Activated CD8-positive, alpha-beta T cell treated with anti-CD3 and anti-CD28 coated beads for 36 hours (primary cell): ENCODE measurements at regions not wholly inside any gene's neighbourhood (a gene's known extent, or its start where the extent isn't known, plus 50 kb on each side); places are given as distances from the start of the nearest gene placed in this dataset.

Experiments used
- ATAC-seq: fragments of 200-7000 bp; cut with Tn5 transposase; one replicate; pipeline ENCODE4 v1.10.0; 2021; ENCODE audit warnings: mild to moderate bottlenecking, moderate library complexity
- CTCF ChIA-PET: fragments of 350-600 bp; sonication (Branson Sonifier 250); formaldehyde crosslinking; loops from one replicate; lab custom pipeline; 2021; ENCODE audit warnings: antibody characterized with exemption; lab: Charles Lee
- POLR2A ChIA-PET: fragments of 350-600 bp; sonication (Branson Sonifier 250); formaldehyde crosslinking; loops from one replicate; lab custom pipeline; 2021; ENCODE audit warnings: antibody characterized with exemption; lab: Charles Lee
- DNase-seq: peaks from one replicate; pipeline ENCODE4 v3.0.0-alpha.2; 2020
- H3K27ac Mint-ChIP-seq: one replicate; pipeline ENCODE4 v1.8.0; 2021; ENCODE audit warnings: mild to moderate bottlenecking, mixed read lengths
- H3K27me3 Mint-ChIP-seq: one replicate; pipeline ENCODE4 v1.8.0; 2021; ENCODE audit warnings: mixed read lengths
- H3K36me3 Mint-ChIP-seq: one replicate; pipeline ENCODE4 v1.8.0; 2021; ENCODE audit warnings: low read depth, mixed read lengths
- H3K4me1 Mint-ChIP-seq: one replicate; pipeline ENCODE4 v1.8.0; 2021; ENCODE audit warnings: low read depth, mixed read lengths
- H3K4me3 Mint-ChIP-seq: one replicate; pipeline ENCODE4 v1.8.0; 2021; ENCODE audit warnings: mild to moderate bottlenecking, moderate library complexity, mixed read lengths
- H3K9me3 Mint-ChIP-seq: one replicate; pipeline ENCODE4 v1.8.0; 2021; ENCODE audit warnings: mixed read lengths
- CTCF ChIP-seq: fragments of 200-600 bp; IDR thresholded peaks from one replicate; pipeline ENCODE4 v1.8.0; 2022; ENCODE audit warnings: antibody characterized with exemption, mild to moderate bottlenecking
- intact Hi-C: fragments of 100-400 bp; cut with micrococcal nuclease; formaldehyde crosslinking; loops from one replicate; pipeline ENCODE4 v1.10.0; 2022

GRCh38 chr22:47558828-47559700 lies 796.6 kb downstream of the TBC1D22A start:
- Mint-ChIP-seq H3K27me3 (peaks cover 5% of the 10 kb centered on the region), H3K4me1 (no peaks in the 10 kb centered on the region), H3K4me3 (no peak overlapping the region), H3K27ac (no peak overlapping the region), H3K36me3 (no peaks in the 10 kb centered on the region), H3K9me3 (no peaks in the 10 kb centered on the region)
- intact Hi-C loops = no loop called here
- ChIA-PET CTCF (no interaction called here), POLR2A (no interaction called here)
- no peak for DNase-seq
- no peak for ATAC-seq
- no peak for TF ChIP-seq CTCF

GRCh38 chr22:47556473-47556872 lies 794.0 kb downstream of the TBC1D22A start:
- H3K4me1 Mint-ChIP-seq = no peaks in the 10 kb centered on the region
- H3K9me3 Mint-ChIP-seq = no peaks in the 10 kb centered on the region
- TF ChIP-seq CTCF = no peak
- ChIA-PET POLR2A (no interaction called here), CTCF (no interaction called here)
- intact Hi-C loops = no loop called here
- H3K36me3 Mint-ChIP-seq = no peaks in the 10 kb centered on the region
- no peak overlapping the region for H3K4me3 Mint-ChIP-seq
- peaks cover 5% of the 10 kb centered on the region for H3K27me3 Mint-ChIP-seq
- no peak overlapping the region for H3K27ac Mint-ChIP-seq
- DNase-seq (no peak), ATAC-seq (no peak)

- Mint-ChIP-seq H3K27me3 (peaks cover 2% of the 10 kb centered on the region), H3K9me3 (no peaks in the 10 kb centered on the region), H3K4me1 (no peaks in the 10 kb centered on the region), H3K27ac (no peak overlapping the region), H3K36me3 (no peaks in the 10 kb centered on the region), H3K4me3 (no peak overlapping the region)
- intact Hi-C loops = no loop called here
- POLR2A ChIA-PET = no interaction called here
- CTCF ChIA-PET = no interaction called here
- no peak for ATAC-seq
- no peak for DNase-seq
- TF ChIP-seq CTCF = no peak
Observed at GRCh38 chr22:47553436-47553835, 791.0 kb downstream of the TBC1D22A start.

GRCh38 chr22:47552541-47553205 lies 790.2 kb downstream of the TBC1D22A start:
- no peaks in the 10 kb centered on the region for H3K9me3 Mint-ChIP-seq
- CTCF ChIA-PET = no interaction called here

More at GRCh38 chr22:47552541-47553205, 790.2 kb downstream of the TBC1D22A start:
- TF ChIP-seq CTCF = no peak
- Mint-ChIP-seq H3K4me1 (no peaks in the 10 kb centered on the region), H3K4me3 (no peak overlapping the region), H3K27me3 (peaks cover 2% of the 10 kb centered on the region), H3K27ac (no peak overlapping the region), H3K36me3 (no peaks in the 10 kb centered on the region)
- POLR2A ChIA-PET = no interaction called here
- no peak for ATAC-seq
- intact Hi-C loops = no loop called here
- no peak for DNase-seq
